ENCODE measurements at regions not wholly inside any gene's neighbourhood (a gene's known extent, or its start where the extent isn't known, plus 50 kb on each side); places are given as distances from the start of the nearest gene placed in this dataset.
"Not testable (repeated sequence)": the region's sequence is repeated elsewhere in the genome, so short reads cannot be mapped to it uniquely, and the experiment has no call there.

DNA sequence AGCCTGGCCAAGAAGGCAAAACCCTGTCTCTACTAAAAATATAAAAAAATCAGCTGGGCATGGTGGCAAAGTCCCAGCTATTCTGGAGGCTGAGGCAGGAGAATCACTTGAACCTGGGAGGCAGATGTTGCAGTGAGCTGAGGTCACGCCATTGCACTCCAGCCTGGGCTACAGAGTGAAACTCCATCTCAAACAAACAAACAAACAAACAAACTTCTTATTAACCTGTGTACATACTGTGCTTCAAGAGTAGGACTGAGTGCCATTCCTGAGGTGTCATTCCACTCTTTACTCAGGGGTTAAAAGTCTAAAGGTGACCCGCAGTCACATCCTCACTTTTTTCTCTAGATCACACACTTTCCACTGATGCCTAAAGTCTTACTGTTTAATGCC, 169.4 kb upstream of the MKLN1 start:
- not testable (repeated sequence) for H3K4me1 ChIP-seq (ENCODE audit: insufficient read depth); H3K4me3 ChIP-seq (ENCODE audit: low read depth, low read length); H3K27ac ChIP-seq (ENCODE audit: low read depth); H3K36me3 ChIP-seq (ENCODE audit: insufficient read depth); DNase-seq (ENCODE audit: extremely low spot score)
- 91% methylated on average over 2 of the region's 2 CpGs for WGBS

DNA sequence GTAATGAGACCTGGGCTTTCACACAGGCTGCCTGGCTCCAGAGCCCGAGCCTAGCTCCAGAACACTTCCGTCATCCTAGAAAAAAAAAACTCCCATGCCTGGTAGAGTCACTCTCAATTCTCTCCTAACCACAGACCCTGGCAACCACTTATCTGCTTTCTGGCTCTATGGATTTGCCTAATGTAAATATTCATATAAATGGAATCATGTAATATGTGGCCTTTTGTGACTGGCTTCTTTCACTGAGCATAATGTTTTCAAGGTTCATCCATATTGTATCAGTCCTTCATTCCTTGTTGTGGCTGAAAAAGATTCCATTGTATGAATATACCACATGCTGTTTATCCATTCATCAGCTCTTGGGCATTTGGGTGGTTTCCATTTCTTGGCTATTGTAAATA, 167.7 kb upstream of the MKLN1 start:
- DNase-seq (ENCODE audit: extremely low spot score), result no peak
- WGBS, result 38% methylated on average over 2 of the region's 2 CpGs
- Histone ChIP-seq H3K36me3 (ENCODE audit: insufficient read depth) (no peaks in the 10 kb centered on the region), H3K4me1 (ENCODE audit: insufficient read depth) (no peaks in the 10 kb centered on the region), H3K27ac (ENCODE audit: low read depth) (no peak overlapping the region), H3K4me3 (ENCODE audit: low read depth, low read length) (no peak overlapping the region)

DNA sequence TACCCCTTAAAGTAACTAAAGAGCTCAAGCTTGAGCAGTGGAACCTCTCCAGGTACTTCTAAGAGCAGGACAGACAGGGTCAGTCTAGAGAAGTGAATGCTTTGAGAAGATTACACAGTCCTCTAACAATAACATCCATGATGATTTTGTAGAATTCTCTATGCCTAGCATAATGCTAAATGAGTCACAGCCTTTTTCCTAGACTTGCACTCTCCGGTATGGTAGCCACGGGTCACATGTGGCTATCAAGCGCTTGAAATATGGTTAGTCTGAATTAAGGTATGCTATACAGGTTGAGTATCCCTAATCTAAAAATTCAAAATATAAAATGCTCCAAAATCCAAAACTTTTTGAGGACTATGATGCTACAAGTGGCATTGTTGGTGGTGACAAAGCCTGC, 166.6 kb upstream of the MKLN1 start:
- no peaks in the 10 kb centered on the region for H3K4me1 ChIP-seq (ENCODE audit: insufficient read depth)
- H3K36me3 ChIP-seq (ENCODE audit: insufficient read depth), result no peaks in the 10 kb centered on the region
- H3K27ac ChIP-seq (ENCODE audit: low read depth), result no peak overlapping the region
- no peak for DNase-seq (ENCODE audit: extremely low spot score)
- H3K4me3 ChIP-seq (ENCODE audit: low read depth, low read length), result no peak overlapping the region
- WGBS, result 93% methylated on average over 3 of the region's 3 CpGs

DNA sequence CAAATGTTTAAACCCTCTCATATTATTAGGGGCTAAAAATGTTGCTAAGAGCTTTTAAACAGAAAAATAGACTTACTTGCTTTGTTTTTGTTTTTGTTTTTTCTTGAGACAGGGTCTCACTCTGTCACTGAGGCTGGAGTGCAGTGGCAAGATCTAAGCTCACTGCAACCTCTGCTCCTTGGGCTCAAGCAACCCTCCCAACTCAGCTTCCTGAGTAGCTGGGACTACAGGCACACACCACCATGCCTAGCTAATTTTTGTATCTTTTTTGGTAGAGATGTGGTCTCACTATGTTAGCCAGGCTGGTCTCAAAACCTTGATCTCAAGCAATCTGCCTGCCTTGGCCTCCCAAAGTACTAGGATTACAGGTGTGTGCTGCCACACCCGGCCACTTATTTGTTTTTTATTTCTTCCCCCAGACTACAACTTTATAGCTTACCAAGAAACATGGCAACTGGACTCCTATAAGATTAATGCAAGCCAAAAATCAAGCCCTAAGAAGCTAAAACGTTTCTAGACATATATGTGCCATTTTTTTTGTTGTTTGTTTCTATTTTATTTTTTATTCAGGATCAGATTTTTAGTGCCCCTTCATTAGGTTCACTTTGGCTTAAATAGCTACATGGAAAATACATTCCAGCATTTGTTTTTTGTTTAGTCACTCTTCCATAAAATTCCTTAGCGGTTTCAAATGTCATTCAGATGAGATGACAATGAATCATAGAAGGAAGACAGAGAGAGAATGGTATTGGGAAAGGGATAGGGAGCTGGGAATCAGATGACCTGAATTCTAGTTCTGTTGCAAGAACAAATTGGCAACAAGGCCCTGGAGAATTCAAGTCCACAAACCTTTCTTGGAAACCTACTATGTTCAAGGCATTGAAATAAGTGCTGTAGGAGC, 163.4 kb upstream of the MKLN1 start:
- no peaks in the 10 kb centered on the region for H3K4me1 ChIP-seq (ENCODE audit: insufficient read depth)
- WGBS, result 63% methylated on average over 3 of the region's 3 CpGs

DNA sequence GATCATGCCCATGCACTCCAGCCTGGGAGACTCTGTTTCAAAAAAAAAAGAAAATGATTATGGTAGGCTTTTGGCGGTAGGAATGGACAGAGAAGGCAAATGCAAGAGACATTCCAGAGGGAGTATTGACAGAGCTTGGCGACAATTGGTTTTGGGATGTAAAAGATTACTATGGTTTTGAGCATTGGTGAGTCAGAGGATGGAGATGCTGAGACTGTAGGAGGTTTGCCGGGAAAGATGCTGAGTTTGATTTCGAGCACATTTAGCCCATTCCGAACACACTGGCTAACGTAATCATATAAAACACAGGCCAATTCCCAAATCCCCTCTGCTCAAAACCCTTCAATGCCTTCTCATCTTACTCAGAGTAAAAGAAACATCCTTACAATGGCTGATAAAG, 161.6 kb upstream of the MKLN1 start:
- no peak overlapping the region for H3K27ac ChIP-seq (ENCODE audit: low read depth)
- no peak for DNase-seq (ENCODE audit: extremely low spot score)
- WGBS, result 92% methylated on average over 6 of the region's 6 CpGs
- no peaks in the 10 kb centered on the region for H3K36me3 ChIP-seq (ENCODE audit: insufficient read depth)
- no peak overlapping the region for H3K4me3 ChIP-seq (ENCODE audit: low read depth, low read length)
- H3K4me1 ChIP-seq (ENCODE audit: insufficient read depth), result no peaks in the 10 kb centered on the region

More for the DNA sequence above, 163.4 kb upstream of the MKLN1 start:
- no peak for DNase-seq (ENCODE audit: extremely low spot score)
- Histone ChIP-seq H3K4me3 (ENCODE audit: low read depth, low read length) (no peak overlapping the region), H3K36me3 (ENCODE audit: insufficient read depth) (no peaks in the 10 kb centered on the region), H3K27ac (ENCODE audit: low read depth) (no peak overlapping the region)

DNA sequence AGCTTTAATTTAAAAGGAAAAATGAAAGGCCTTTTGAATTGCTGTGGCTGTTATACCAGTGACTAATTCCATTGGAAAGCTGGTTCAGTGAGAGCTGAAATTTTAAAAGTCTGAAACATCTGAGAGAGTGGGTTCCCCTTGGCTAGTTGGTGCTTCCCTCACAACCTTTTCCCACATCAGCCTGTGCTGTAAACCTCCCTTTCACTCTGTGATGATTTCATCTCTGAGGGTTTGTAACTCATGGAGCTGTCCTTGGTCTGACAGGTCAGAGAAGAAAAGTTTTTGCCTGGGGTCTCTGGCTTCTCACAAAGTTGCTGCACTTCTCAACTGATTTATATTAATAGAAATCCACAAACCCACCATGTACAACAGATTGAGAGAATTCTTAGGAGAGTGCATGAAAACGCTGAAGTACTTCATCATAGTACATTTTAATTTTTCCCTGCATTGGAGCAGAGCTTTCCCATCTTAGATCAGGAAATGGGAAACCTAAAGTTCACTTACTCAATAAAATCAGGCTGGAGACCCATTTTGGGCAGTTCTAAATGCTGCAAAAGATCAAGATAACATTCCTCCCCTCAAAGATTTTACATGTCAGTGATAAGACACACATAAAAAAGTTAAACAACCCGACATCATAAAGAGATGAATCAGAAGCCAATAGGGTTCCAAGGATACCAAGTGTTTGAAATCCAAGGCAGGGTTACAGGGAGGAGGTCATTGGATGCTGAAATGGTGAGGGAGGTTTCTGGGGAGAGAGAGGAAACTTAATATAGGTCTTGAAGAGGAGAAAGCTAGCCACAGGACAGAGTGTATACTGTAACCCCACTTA, 157.0 kb upstream of the MKLN1 start:
- no peak overlapping the region for H3K27ac ChIP-seq (ENCODE audit: low read depth)
- H3K36me3 ChIP-seq (ENCODE audit: insufficient read depth), result no peaks in the 10 kb centered on the region
- no peak for DNase-seq (ENCODE audit: extremely low spot score)
- WGBS, result 46% methylated on average over 2 of the region's 2 CpGs
- H3K4me3 ChIP-seq (ENCODE audit: low read depth, low read length), result no peak overlapping the region
- H3K4me1 ChIP-seq (ENCODE audit: insufficient read depth), result no peaks in the 10 kb centered on the region

DNA sequence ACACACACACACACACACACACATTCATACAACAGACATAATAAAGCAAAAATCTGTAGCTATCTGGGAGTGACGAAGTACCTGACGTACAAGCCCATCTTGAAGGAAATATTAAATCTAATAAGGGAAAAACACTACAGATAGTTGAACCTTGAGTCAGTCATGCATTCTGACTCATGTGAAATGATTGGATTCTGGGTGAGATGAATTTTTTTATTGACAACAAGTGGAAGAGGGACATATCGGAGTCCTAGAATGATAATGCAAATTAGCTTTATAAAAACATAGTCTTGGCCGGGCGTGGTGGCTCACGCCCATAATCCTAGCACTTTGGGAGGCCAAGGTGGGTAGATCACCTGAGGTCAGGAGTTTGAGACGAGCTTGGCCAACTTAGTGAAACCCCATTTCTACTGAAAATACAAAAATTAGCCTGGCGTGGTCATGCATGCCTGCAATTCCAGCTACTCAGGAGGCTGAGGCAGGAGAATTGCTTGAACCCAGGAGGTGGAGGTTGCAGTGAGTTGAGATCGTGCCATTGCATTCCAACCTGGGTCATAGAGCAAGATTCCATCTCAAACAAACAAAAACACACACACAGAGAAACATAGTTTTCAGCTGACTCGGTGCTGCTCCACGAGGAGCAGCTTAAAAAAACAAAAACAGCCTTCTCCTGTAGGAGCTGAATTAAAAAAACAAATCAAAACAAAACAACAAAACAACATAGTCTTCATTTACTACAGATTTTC, 154.4 kb upstream of the MKLN1 start:
- H3K27ac ChIP-seq (ENCODE audit: low read depth), result no peak overlapping the region
- no peak overlapping the region for H3K4me3 ChIP-seq (ENCODE audit: low read depth, low read length)
- WGBS, result 79% methylated on average over 11 of the region's 11 CpGs
- no peak for DNase-seq (ENCODE audit: extremely low spot score)
- no peaks in the 10 kb centered on the region for H3K4me1 ChIP-seq (ENCODE audit: insufficient read depth)
- H3K36me3 ChIP-seq (ENCODE audit: insufficient read depth), result no peaks in the 10 kb centered on the region

DNA sequence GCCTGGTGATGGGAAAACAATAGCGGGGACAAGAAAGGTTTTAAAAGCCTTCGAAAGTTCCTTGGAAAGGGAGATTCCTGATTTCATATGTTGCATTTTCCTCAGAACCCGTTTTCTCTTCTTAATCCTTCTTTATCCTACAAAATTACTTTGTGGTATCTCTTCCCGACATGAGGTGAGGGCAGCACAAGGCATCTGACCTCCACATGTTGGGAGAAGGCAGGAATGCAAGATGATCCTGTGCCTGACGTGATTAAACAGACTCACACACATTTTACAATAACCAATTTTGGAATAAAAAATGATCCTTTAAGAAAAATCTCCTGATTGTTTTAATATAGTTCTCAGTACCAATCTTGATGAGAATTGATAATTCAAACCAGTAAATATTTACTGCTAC, 153.3 kb upstream of the MKLN1 start:
- Histone ChIP-seq H3K36me3 (ENCODE audit: insufficient read depth) (no peaks in the 10 kb centered on the region), H3K27ac (ENCODE audit: low read depth) (no peak overlapping the region), H3K4me3 (ENCODE audit: low read depth, low read length) (no peak overlapping the region), H3K4me1 (ENCODE audit: insufficient read depth) (no peaks in the 10 kb centered on the region)
- no peak for DNase-seq (ENCODE audit: extremely low spot score)
- 61% methylated on average over 5 of the region's 5 CpGs for WGBS

DNA sequence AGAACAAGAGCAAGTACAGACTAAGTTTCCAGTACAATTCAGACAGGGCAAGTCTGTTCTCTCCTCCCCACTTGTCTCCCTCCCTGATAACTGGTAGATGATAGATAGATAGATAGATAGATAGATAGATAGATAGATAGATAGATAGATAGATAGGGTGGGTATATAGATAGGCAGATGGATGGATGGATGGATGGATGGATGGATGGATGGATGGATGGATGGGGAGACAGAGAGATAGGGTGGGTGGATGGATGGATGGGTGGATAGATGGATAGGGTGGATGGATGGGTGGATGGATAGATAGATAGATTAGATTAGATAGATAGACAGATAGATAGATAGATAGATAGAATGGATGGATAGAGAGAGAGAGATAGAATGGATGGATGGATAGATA, 152.8 kb upstream of the MKLN1 start:
- DNase-seq (ENCODE audit: extremely low spot score), result no peak
- H3K36me3 ChIP-seq (ENCODE audit: insufficient read depth), result no peaks in the 10 kb centered on the region
- H3K27ac ChIP-seq (ENCODE audit: low read depth), result no peak overlapping the region
- no peaks in the 10 kb centered on the region for H3K4me1 ChIP-seq (ENCODE audit: insufficient read depth)
- no peak overlapping the region for H3K4me3 ChIP-seq (ENCODE audit: low read depth, low read length)

DNA sequence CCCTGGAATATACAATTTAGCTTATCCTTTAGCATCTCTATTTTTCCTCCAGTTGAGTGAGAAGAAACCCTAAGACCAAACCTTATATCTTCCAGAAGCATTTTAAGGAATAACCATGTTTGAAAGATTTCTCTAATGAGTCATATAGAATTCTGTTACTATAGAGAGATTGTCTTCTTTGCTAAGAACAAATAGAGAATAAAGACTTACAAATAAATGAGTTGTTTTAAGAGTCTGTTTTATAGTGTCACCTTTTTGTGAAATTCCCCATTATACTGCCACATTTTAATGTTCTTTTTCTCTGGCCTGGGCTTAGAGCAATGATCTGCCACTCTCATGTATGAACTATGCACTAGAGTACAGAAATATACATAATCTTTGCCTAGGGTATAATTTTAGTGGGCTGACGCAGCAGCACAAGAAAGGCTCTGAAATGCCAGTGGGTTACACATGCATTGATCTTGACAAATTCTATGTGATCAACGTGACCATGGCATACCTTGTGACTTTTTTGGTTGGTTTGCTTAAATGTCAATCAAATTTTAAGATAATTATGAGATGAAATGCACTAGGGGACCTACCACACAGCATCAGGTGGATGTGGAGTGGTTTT, 145.1 kb upstream of the MKLN1 start:
- DNase-seq (ENCODE audit: extremely low spot score), result no peak
- H3K36me3 ChIP-seq (ENCODE audit: insufficient read depth), result no peaks in the 10 kb centered on the region

DNA sequence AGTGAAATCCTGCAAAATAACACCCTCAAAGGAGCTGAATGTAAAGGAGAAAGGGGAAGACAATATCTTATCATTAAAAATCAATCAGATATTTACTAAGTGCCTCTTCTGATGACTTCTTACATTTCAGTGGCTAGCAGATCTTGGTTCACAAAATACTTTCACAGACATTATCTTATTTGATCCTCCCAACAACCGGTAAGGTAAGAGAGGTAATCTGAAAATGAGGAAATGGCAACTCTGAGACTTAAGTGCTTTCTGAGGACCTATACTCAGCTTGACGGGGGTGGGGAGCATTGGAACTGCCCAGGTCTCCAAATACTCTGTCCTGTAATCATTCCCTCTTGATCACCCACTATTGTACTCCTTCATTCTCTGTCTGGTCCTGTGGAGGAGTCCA, 144.6 kb upstream of the MKLN1 start:
- no peak overlapping the region for H3K4me3 ChIP-seq (ENCODE audit: low read depth, low read length)
- 81% methylated on average over 2 of the region's 2 CpGs for WGBS
- no peaks in the 10 kb centered on the region for H3K4me1 ChIP-seq (ENCODE audit: insufficient read depth)
- H3K36me3 ChIP-seq (ENCODE audit: insufficient read depth), result no peaks in the 10 kb centered on the region
- H3K27ac ChIP-seq (ENCODE audit: low read depth), result no peak overlapping the region
- no peak for DNase-seq (ENCODE audit: extremely low spot score)

More for the DNA sequence above, 145.1 kb upstream of the MKLN1 start:
- 72% methylated on average over 2 of the region's 2 CpGs for WGBS
- Histone ChIP-seq H3K4me1 (ENCODE audit: insufficient read depth) (no peaks in the 10 kb centered on the region), H3K27ac (ENCODE audit: low read depth) (no peak overlapping the region), H3K4me3 (ENCODE audit: low read depth, low read length) (no peak overlapping the region)

DNA sequence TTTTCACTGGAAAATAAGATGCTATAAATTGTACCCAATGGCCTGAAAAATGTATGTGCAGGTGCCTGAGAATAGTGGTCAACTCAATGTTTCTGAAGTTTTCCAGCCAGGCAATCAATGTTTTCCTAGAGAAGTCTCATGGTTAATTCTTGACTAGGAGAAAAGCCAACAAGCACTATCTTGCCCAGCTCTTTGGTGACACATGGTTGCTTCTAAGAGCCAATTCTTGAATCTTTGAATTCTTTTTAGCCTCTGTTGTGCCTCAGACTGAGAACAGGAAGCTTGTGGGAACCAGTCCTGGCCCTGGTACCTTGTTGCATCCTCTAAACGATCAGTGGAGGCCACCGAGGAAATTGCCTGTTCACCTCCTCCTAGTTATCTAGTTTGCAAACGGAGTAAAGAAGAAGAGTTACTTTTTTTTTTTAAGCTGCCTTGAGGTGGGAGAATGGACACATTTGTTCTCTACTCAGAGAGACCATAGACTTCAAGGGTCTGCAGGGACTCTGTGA, 144.0 kb upstream of the MKLN1 start:
- no peaks in the 10 kb centered on the region for H3K4me1 ChIP-seq (ENCODE audit: insufficient read depth)
- no peak overlapping the region for H3K27ac ChIP-seq (ENCODE audit: low read depth)
- DNase-seq (ENCODE audit: extremely low spot score), result no peak
- H3K4me3 ChIP-seq (ENCODE audit: low read depth, low read length), result no peak overlapping the region
- no peaks in the 10 kb centered on the region for H3K36me3 ChIP-seq (ENCODE audit: insufficient read depth)
- 54% methylated on average over 3 of the region's 3 CpGs for WGBS

DNA sequence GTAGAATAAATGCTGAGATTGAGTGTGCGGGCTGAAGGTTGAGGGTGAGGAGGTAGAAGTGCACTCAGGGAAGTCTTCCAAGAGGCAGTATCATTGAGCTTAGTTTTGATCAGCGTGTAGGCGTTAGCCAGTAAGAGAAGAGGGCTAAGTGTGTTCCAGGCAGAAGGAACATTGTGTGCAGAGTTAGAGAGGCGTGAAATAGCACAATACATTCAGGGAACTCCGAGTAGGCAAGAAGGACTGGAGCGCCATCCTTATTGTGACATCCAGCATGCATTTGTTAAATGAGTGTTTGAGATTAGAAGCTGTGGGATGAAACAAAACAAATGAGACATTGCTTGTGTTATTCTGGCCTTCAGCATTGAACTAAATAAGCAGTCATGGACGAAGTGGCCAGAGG, 140.9 kb upstream of the MKLN1 start:
- Histone ChIP-seq H3K27ac (ENCODE audit: low read depth) (no peak overlapping the region), H3K4me3 (ENCODE audit: low read depth, low read length) (no peak overlapping the region), H3K4me1 (ENCODE audit: insufficient read depth) (peaks cover 2% of the 10 kb centered on the region), H3K36me3 (ENCODE audit: insufficient read depth) (no peaks in the 10 kb centered on the region)
- DNase-seq (ENCODE audit: extremely low spot score), result no peak
- WGBS, result 86% methylated on average over 7 of the region's 7 CpGs
